Liver (tissue), 8 donors: ENCODE measurements at regions not wholly inside any gene's neighbourhood (a gene's known extent, or its start where the extent isn't known, plus 50 kb on each side); places are given as distances from the start of the nearest gene placed in this dataset.

Source experiments
- DNase-seq: peaks from one replicate; pipeline ENCODE4 v3.0.0-alpha.2; 2017; ENCODE audit warnings: low spot score
- H3K27ac ChIP-seq, 2 donors: one replicate each; pipeline ENCODE4 v1.7.0; 2013; ENCODE audit warnings: inconsistent platforms in 2 of 2, low read length in 2 of 2, control low read depth in 1 of 2, low read depth in 1 of 2, mild to moderate bottlenecking in 1 of 2
- H3K27me3 ChIP-seq, 4 donors: one replicate each; pipeline versions ENCODE4 v1.6.1 to v1.7.0; 2013; ENCODE audit warnings: low read length in 3 of 4, inconsistent platforms in 1 of 4, mild to moderate bottlenecking in 1 of 4, moderate library complexity in 1 of 4; ENCODE audit not compliant: control insufficient read depth in 4 of 4, insufficient read depth in 4 of 4
- H3K36me3 ChIP-seq, 4 donors: one replicate each; pipeline versions ENCODE4 v1.6.1 to v1.7.0; 2013; ENCODE audit warnings: low read length in 3 of 4, mild to moderate bottlenecking in 3 of 4, low read depth in 1 of 4, moderate library complexity in 1 of 4; ENCODE audit not compliant: control insufficient read depth in 4 of 4, insufficient read depth in 3 of 4
- H3K4me1 ChIP-seq, 4 donors: one replicate each; pipeline versions ENCODE4 v1.6.1 to v1.7.0; 2013; ENCODE audit warnings: low read length in 3 of 4, mild to moderate bottlenecking in 3 of 4, moderate library complexity in 1 of 4; ENCODE audit not compliant: control insufficient read depth in 4 of 4, insufficient read depth in 4 of 4
- H3K4me3 ChIP-seq, 3 donors: one replicate each; pipeline versions ENCODE4 v1.6.1 to v1.7.0; 2013; ENCODE audit warnings: low read length in 3 of 3, control low read depth in 1 of 3, low read depth in 1 of 3, mild to moderate bottlenecking in 1 of 3
- H3K9ac ChIP-seq, 2 donors: one replicate each; pipeline ENCODE4 v1.7.0; 2013; ENCODE audit warnings: low read length in 2 of 2, mild to moderate bottlenecking in 2 of 2, moderate library complexity in 2 of 2, control low read depth in 1 of 2, low read depth in 1 of 2
- H3K9me3 ChIP-seq, 4 donors: one replicate each; pipeline versions ENCODE4 v1.6.1 to v1.7.0; 2013; ENCODE audit warnings: low read length in 3 of 4; ENCODE audit not compliant: control insufficient read depth in 4 of 4
- ATF3 ChIP-seq: IDR thresholded peaks from 2 replicates; pipeline ENCODE4 v1.6.1; 2016; ENCODE audit warnings: antibody characterized with exemption
- CTCF ChIP-seq: fragments of 150-350 bp; IDR thresholded peaks from 2 replicates; pipeline ENCODE4 v1.5.1; 2017; ENCODE audit warnings: improper control_type of control experiment, low read depth, low read length; ENCODE audit not compliant: missing input control
- EGR1 ChIP-seq, 2 donors: IDR thresholded peaks; 2 replicates each; pipeline ENCODE4 v1.6.1; 2016 to 2018; ENCODE audit warnings: antibody characterized with exemption in 2 of 2, low read depth in 2 of 2
- FOXA1 ChIP-seq: IDR thresholded peaks from 2 replicates; pipeline ENCODE4 v1.6.1; 2016; ENCODE audit warnings: antibody characterized with exemption
- FOXA2 ChIP-seq: IDR thresholded peaks from 2 replicates; pipeline ENCODE4 v1.6.1; 2016; ENCODE audit warnings: antibody characterized with exemption
- GABPA ChIP-seq, 2 donors: IDR thresholded peaks in 1 of 2; conservative IDR thresholded peaks in 1 of 2; 2 replicates each; pipeline ENCODE4 v1.6.1; 2016; ENCODE audit warnings: antibody characterized with exemption in 2 of 2, mild to moderate bottlenecking in 1 of 2, moderate library complexity in 1 of 2
- HNF4A ChIP-seq, 2 donors: conservative IDR thresholded peaks; 2 replicates each; pipeline ENCODE4 v1.6.1; 2016; ENCODE audit warnings: antibody characterized with exemption in 2 of 2, mild to moderate bottlenecking in 2 of 2
- HNF4G ChIP-seq: IDR thresholded peaks from 2 replicates; pipeline ENCODE4 v1.6.1; 2016; ENCODE audit warnings: antibody characterized with exemption
- JUND ChIP-seq, 2 donors: IDR thresholded peaks; 2 replicates each; pipeline ENCODE4 v1.6.1; 2016; ENCODE audit warnings: antibody characterized with exemption in 2 of 2
- MAX ChIP-seq: IDR thresholded peaks from 2 replicates; pipeline ENCODE4 v1.6.1; 2016; ENCODE audit warnings: antibody characterized with exemption
- NR2F2 ChIP-seq: IDR thresholded peaks from 2 replicates; pipeline ENCODE4 v1.6.1; 2016; ENCODE audit warnings: antibody characterized with exemption
- RAD21 ChIP-seq, 2 donors: IDR thresholded peaks; 2 replicates each; pipeline ENCODE4 v1.6.1; 2016; ENCODE audit warnings: antibody characterized with exemption in 2 of 2, mild to moderate bottlenecking in 2 of 2
- RXRA ChIP-seq, 2 donors: IDR thresholded peaks; 2 replicates each; pipeline ENCODE4 v1.6.1; 2017 to 2018; ENCODE audit warnings: antibody characterized with exemption in 2 of 2, mild to moderate bottlenecking in 1 of 2
- SP1 ChIP-seq: IDR thresholded peaks from 2 replicates; pipeline ENCODE4 v1.6.1; 2018; ENCODE audit warnings: antibody characterized with exemption, mild to moderate bottlenecking
- TAF1 ChIP-seq: conservative IDR thresholded peaks from 2 replicates; pipeline ENCODE4 v1.6.1; 2016; ENCODE audit warnings: antibody characterized with exemption, mild to moderate bottlenecking
- YY1 ChIP-seq: IDR thresholded peaks from 2 replicates; pipeline ENCODE4 v1.6.1; 2016; ENCODE audit warnings: antibody characterized with exemption, mild to moderate bottlenecking
- ZBTB33 ChIP-seq: IDR thresholded peaks from 2 replicates; pipeline ENCODE4 v1.6.1; 2016; ENCODE audit warnings: antibody characterized with exemption
- WGBS: extraction: QIAGEN DNeasy Blood & Tissue Kit; methylation state at CpG from one replicate; pipeline ENCODE4 v1.1.7; 2013; 5-methylcytosine and 5-hydroxymethylcytosine counted together
- donor health status: healthy.
- donor health status: healthy.
- donor health status: healthy.
- donor health status: healthy.
- donor health status: healthy.

GRCh38 chr5:56608217-56608925 lies 207.0 kb upstream of the MAP3K1 start:
- H3K27ac ChIP-seq, result no peak overlapping the region

GRCh38 chr5:56607551-56607950 lies 207.8 kb upstream of the MAP3K1 start:
- no peak for TF ChIP-seq SP1
- no peak for TF ChIP-seq YY1
- TF ChIP-seq ZBTB33, result no peak
- H3K4me3 ChIP-seq, result no peak overlapping the region
- H3K9me3 ChIP-seq, result no peaks in the 10 kb centered on the region
- no peaks in the 10 kb centered on the region for H3K36me3 ChIP-seq
- 78% methylated on average over 4 of the region's 4 CpGs for WGBS
- no peak for DNase-seq
- H3K9ac ChIP-seq, result no peak overlapping the region
- H3K4me1 ChIP-seq, result no peaks in the 10 kb centered on the region
- no peaks in the 10 kb centered on the region for H3K27me3 ChIP-seq
- H3K27ac ChIP-seq, result no peak overlapping the region

More at GRCh38 chr5:56608217-56608925, 207.0 kb upstream of the MAP3K1 start:
- H3K9ac ChIP-seq, result no peak overlapping the region
- 84% methylated on average over 6 of the region's 6 CpGs for WGBS
- no peak overlapping the region for H3K4me3 ChIP-seq
- no peaks in the 10 kb centered on the region for H3K27me3 ChIP-seq
- H3K9me3 ChIP-seq, result no peaks in the 10 kb centered on the region
- no peaks in the 10 kb centered on the region for H3K36me3 ChIP-seq
- TF ChIP-seq FOXA2 (no peak), GABPA (IDR thresholded peaks at IDR 0.05 in 1 of 2, conservative IDR thresholded peaks at IDR 0.05 in 1 of 2) (no peak), RXRA (IDR thresholded peaks at IDR 0.05) (no peak), ATF3 (no peak), HNF4G (no peak), CTCF (no peak), HNF4A (conservative IDR thresholded peaks at IDR 0.05) (no peak), MAX (no peak)
- H3K4me1 ChIP-seq, result no peaks in the 10 kb centered on the region
- no peak for DNase-seq

- TF ChIP-seq RAD21 (IDR thresholded peaks at IDR 0.05) (no peak), GABPA (IDR thresholded peaks at IDR 0.05 in 1 of 2, conservative IDR thresholded peaks at IDR 0.05 in 1 of 2) (no peak), FOXA1 (no peak), SP1 (no peak), YY1 (no peak), MAX (no peak), HNF4A (conservative IDR thresholded peaks at IDR 0.05) (no peak), EGR1 (IDR thresholded peaks at IDR 0.05; ENCODE audit: low read depth in 2 of 2) (no peak), ATF3 (no peak), TAF1 (no peak), RXRA (IDR thresholded peaks at IDR 0.05) (no peak), FOXA2 (no peak), JUND (IDR thresholded peaks at IDR 0.05) (no peak), NR2F2 (no peak)
- no peaks in the 10 kb centered on the region for H3K9me3 ChIP-seq
- no peaks in the 10 kb centered on the region for H3K27me3 ChIP-seq
- H3K4me3 ChIP-seq, result no peak overlapping the region
- DNase-seq, result no peak
- 67% methylated on average over 4 of the region's 4 CpGs for WGBS
- no peaks in the 10 kb centered on the region for H3K36me3 ChIP-seq
- no peak overlapping the region for H3K9ac ChIP-seq
- no peaks in the 10 kb centered on the region for H3K4me1 ChIP-seq
- no peak overlapping the region for H3K27ac ChIP-seq
Observed at GRCh38 chr5:56607074-56607473, 208.3 kb upstream of the MAP3K1 start.
